Stomach (tissue), 8 donors: ENCODE measurements at regions not wholly inside any gene's neighbourhood (a gene's known extent, or its start where the extent isn't known, plus 50 kb on each side); places are given as distances from the start of the nearest gene placed in this dataset.

ENCODE experiments used
- DNase-seq, 2 donors: peaks; one replicate each; pipeline versions ENCODE4 v3.0.0 to v3.0.0-alpha.2; 2013 to 2019
- H3K27ac ChIP-seq, 5 donors: fragments of 200-600 bp in 4 of 5; sonication (generic) in 4 of 5; one replicate each; pipeline ENCODE4 v1.5.1; 2013 to 2019; ENCODE audit warnings: mild to moderate bottlenecking in 1 of 5, moderate library complexity in 1 of 5
- H3K27me3 ChIP-seq, 3 donors: fragments of 200-600 bp; sonication (generic); one replicate each; pipeline ENCODE4 v1.5.1; 2017 to 2019; ENCODE audit warnings: mixed run types in 1 of 3
- H3K36me3 ChIP-seq, 4 donors: fragments of 200-600 bp; sonication (generic); 1 replicate in 3 of 4; 2 replicates in 1 of 4; pipeline ENCODE4 v1.5.1; 2016 to 2019
- H3K4me1 ChIP-seq, 4 donors: fragments of 200-600 bp; sonication (generic); one replicate each; pipeline ENCODE4 v1.5.1; 2016 to 2019
- H3K4me3 ChIP-seq, 4 donors: fragments of 200-600 bp; sonication (generic) in 3 of 4; one replicate each; pipeline ENCODE4 v1.5.1; 2016 to 2019; ENCODE audit warnings: mild to moderate bottlenecking in 1 of 4
- H3K9me3 ChIP-seq, 4 donors: fragments of 200-600 bp; sonication (generic); one replicate each; pipeline ENCODE4 v1.5.1; 2016 to 2019
- EP300 ChIP-seq: sonication (generic); formaldehyde crosslinking; IDR thresholded peaks from one replicate; pipeline ENCODE4 v1.6.1; 2017; ENCODE audit warnings: antibody characterized with exemption
- POLR2A ChIP-seq, 4 donors: fragments of 450-650 bp; IDR thresholded peaks; one replicate each; pipeline ENCODE4 v1.6.1; 2016; ENCODE audit warnings: antibody characterized with exemption in 4 of 4, control low read depth in 2 of 4, mild to moderate bottlenecking in 1 of 4, moderate library complexity in 1 of 4
- POLR2AphosphoS5 ChIP-seq, 3 donors: sonication (generic); formaldehyde crosslinking; IDR thresholded peaks; one replicate each; pipeline ENCODE4 v1.6.1; 2016; ENCODE audit warnings: antibody characterized with exemption in 3 of 3
- WGBS, 5 donors: extraction: QIAGEN DNeasy Blood & Tissue Kit in 3 of 5; methylation state at CpG; one replicate each; pipeline versions ENCODE4 v1.1.5 to v1.1.7; 2013 to 2018; 5-methylcytosine and 5-hydroxymethylcytosine counted together
- intact Hi-C: fragments of 100-400 bp; cut with DNase I; formaldehyde crosslinking; loops from one replicate; pipeline ENCODE4 v1.15.1; 2023; ENCODE audit warnings: low total_unique reads
- TF ChIP-seq, protein P1 (sequence below), 7 experiments: fragments of 450-650 bp in 4 of 7; fragments of 200-600 bp in 3 of 7; sonication (generic) in 3 of 7; IDR thresholded peaks; one replicate each; pipeline ENCODE4 v1.5.1; 2016 to 2019; ENCODE audit warnings: antibody characterized with exemption in 7 of 7, control low read depth in 2 of 7, mild to moderate bottlenecking in 1 of 7
- donor health status: healthy with polysubstance abuse.
- donor health status: Bipolar disorder and iron deficiency.
- donor health status: healthy.

DNA sequence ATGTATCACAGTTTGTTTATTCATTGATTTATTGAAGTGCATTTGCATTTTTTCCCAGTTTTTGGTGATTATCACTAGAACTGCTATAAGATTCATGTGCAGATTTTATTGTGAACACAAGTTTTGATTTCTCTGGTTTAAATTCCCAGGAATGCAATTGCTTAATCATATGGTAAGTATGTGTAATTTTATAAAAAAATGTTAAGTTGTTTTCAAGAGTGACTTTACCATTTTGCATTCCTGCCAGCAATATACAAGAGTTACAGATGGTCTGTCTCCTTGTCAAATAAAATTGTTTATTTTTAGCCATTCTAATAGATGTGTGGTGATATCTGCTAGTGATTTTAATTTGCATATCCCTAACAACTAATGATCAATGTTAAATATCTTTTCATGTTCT lies 127.3 kb upstream of the APP start:
- Histone ChIP-seq H3K36me3 (no peaks in the 10 kb centered on the region), H3K4me3 (no peak overlapping the region), H3K27me3 (no peaks in the 10 kb centered on the region), H3K4me1 (no peaks in the 10 kb centered on the region), H3K9me3 (peaks cover 0 to 22% (median 7%) of the 10 kb centered on the region in 4 donors), H3K27ac (no peak overlapping the region)
- DNase-seq = no peak
- no peak for TF ChIP-seq POLR2A (IDR thresholded peaks at IDR 0.05)
- TF ChIP-seq POLR2AphosphoS5 (IDR thresholded peaks at IDR 0.05) = no peak
- TF ChIP-seq EP300 = no peak
- TF ChIP-seq, protein P1, sequence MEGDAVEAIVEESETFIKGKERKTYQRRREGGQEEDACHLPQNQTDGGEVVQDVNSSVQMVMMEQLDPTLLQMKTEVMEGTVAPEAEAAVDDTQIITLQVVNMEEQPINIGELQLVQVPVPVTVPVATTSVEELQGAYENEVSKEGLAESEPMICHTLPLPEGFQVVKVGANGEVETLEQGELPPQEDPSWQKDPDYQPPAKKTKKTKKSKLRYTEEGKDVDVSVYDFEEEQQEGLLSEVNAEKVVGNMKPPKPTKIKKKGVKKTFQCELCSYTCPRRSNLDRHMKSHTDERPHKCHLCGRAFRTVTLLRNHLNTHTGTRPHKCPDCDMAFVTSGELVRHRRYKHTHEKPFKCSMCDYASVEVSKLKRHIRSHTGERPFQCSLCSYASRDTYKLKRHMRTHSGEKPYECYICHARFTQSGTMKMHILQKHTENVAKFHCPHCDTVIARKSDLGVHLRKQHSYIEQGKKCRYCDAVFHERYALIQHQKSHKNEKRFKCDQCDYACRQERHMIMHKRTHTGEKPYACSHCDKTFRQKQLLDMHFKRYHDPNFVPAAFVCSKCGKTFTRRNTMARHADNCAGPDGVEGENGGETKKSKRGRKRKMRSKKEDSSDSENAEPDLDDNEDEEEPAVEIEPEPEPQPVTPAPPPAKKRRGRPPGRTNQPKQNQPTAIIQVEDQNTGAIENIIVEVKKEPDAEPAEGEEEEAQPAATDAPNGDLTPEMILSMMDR (IDR thresholded peaks at IDR 0.05) = no peak
- intact Hi-C loops = no loop called here

DNA sequence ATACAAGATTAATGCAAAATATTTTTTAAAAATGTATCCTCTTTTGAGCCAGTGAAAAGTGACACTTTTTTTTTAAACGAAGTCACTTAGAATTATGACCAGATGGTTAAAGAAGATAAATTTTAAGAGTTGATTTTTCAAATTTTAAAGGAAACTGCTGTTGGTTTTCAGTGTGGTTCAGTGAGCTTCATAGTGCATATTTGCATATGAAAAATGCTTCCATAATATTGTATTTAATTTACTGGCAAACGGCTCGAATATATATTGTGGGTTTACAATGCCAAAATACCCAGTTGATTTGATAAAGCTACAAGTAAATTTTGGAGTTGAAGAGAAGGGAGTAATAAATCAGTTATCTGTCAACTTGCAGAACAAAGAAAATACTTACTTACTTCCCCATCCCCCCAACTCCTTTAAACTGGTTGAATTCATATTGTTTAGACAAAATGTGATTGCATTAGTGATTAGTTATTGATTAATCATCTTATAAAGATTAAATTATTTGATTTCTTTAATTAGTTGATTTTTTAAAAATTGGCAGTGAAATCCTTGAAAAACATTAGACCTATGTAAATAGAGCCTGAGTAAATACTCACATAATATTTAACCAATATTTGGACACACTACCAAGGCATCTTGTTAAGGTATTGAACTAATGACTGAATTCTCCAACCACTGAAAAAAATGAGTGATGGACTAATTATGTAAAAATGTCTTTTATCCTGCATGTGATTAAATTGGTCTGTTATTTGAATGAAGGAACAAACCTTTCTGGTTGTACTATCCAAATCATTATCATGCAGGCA lies 122.8 kb upstream of the APP start:
- DNase-seq = no peak
- no peak for TF ChIP-seq POLR2AphosphoS5 (IDR thresholded peaks at IDR 0.05)
- TF ChIP-seq, protein P1 (IDR thresholded peaks at IDR 0.05) = no peak
- intact Hi-C loops = no loop called here
- Histone ChIP-seq H3K27ac (no peak overlapping the region), H3K4me1 (no peaks in the 10 kb centered on the region), H3K36me3 (no peaks in the 10 kb centered on the region), H3K9me3 (peaks cover 0 to 22% (median 7%) of the 10 kb centered on the region in 4 donors), H3K27me3 (no peaks in the 10 kb centered on the region), H3K4me3 (no peak overlapping the region)
- 23 to 41% (median 30%) methylated on average over 3 of the region's 3 CpGs for WGBS, 5 donors

DNA sequence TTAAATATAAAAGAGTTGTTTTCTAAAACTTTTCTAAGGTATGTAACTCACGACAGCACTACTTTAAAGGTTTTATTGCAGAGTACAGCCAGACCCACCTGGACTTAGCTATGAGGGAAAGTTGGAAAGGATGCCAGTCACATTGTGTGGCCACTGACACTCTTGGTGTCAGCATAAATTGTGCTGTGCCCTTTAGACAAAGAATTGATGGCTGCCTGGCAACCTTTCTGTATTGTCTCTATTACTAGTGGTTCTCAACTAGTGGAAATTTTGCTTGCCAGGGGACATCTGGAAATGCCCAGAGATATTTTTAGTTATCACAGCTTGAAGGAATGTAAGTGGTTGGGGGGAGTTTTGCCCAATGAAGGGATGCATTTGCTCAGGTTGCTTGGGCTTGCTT lies 117.5 kb upstream of the APP start:
- Histone ChIP-seq H3K36me3 (no peaks in the 10 kb centered on the region), H3K27ac (no peak overlapping the region), H3K4me3 (no peak overlapping the region), H3K9me3 (no peaks in the 10 kb centered on the region), H3K27me3 (no peaks in the 10 kb centered on the region), H3K4me1 (no peaks in the 10 kb centered on the region)
- no peak for TF ChIP-seq EP300
- TF ChIP-seq POLR2A (IDR thresholded peaks at IDR 0.05) = no peak
- no peak for TF ChIP-seq POLR2AphosphoS5 (IDR thresholded peaks at IDR 0.05)
- WGBS, 5 donors = 85 to 95% (median 92%) methylated on average over 1 of the region's 1 CpG
- no peak for DNase-seq
- intact Hi-C loops = no loop called here

DNA sequence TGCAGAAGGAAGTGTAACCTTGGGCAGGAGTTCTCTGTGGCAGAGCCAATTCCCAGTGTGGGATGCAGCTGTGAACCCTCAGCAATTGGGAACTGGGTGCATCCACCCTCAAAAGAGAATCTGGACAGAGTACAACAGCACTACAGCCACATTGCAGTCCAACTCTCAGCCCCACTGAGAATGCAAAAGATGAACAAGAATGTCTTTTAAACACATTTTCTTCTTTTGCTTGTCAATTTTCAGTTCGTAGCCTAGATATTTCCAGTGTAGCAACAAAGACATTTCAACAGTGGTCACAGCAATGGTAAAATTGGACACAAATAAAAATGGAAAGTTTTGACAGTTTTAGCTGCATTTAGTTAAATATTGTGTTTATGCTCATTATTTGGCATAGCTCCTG lies 114.0 kb upstream of the APP start:
- Histone ChIP-seq H3K4me1 (no peaks in the 10 kb centered on the region), H3K36me3 (no peaks in the 10 kb centered on the region), H3K27ac (no peak overlapping the region), H3K27me3 (no peaks in the 10 kb centered on the region), H3K9me3 (no peaks in the 10 kb centered on the region), H3K4me3 (no peak overlapping the region)
- 70 to 86% (median 86%) methylated on average over 1 of the region's 1 CpG for WGBS, 5 donors
- TF ChIP-seq, protein P1 (IDR thresholded peaks at IDR 0.05) = no peak
- no peak for TF ChIP-seq POLR2AphosphoS5 (IDR thresholded peaks at IDR 0.05)
- no peak for TF ChIP-seq POLR2A (IDR thresholded peaks at IDR 0.05)
- TF ChIP-seq EP300 = no peak
- intact Hi-C loops = no loop called here
- DNase-seq = peak in 1 of 2 donors; percentile 3

DNA sequence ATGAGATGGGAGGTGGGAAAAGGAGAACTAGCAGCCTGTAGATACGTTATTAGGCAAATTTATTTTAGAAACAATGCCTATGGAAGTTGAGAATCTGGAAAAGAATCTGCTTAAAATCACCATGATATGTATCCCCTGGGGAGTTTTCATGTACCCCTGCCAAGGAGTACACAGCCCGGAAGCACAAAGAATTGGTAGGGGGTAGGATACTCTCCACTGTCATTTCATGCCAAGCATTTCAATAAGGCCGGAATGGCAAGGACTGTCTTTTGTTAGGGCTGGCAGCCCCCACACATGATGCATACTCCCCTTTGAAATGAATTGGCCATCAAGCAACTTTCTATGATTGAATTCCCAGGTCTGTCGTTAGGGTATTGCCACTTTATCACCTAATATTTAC lies 111.5 kb upstream of the APP start:
- no peak overlapping the region for H3K4me3 ChIP-seq
- H3K9me3 ChIP-seq = no peaks in the 10 kb centered on the region
- DNase-seq = no peak
- intact Hi-C loops = no loop called here
- H3K36me3 ChIP-seq = no peaks in the 10 kb centered on the region
- 47 to 63% (median 48%) methylated on average over 4 of the region's 4 CpGs for WGBS, 5 donors
- H3K4me1 ChIP-seq = no peaks in the 10 kb centered on the region
- TF ChIP-seq, protein P1 (IDR thresholded peaks at IDR 0.05) = no peak
- TF ChIP-seq POLR2A (IDR thresholded peaks at IDR 0.05) (no peak), EP300 (no peak), POLR2AphosphoS5 (IDR thresholded peaks at IDR 0.05) (no peak)
- no peak overlapping the region for H3K27ac ChIP-seq
- H3K27me3 ChIP-seq = no peaks in the 10 kb centered on the region
